Sciatic nerve (tissue), 2 donors: ENCODE measurements at regions not wholly inside any gene's neighbourhood (a gene's known extent, or its start where the extent isn't known, plus 50 kb on each side); places are given as distances from the start of the nearest gene placed in this dataset.

Experiments used
- ATAC-seq: fragments of 200-7000 bp; cut with Tn5 transposase; one replicate; pipeline ENCODE4 v1.9.1; 2020; ENCODE audit warnings: mild to moderate bottlenecking, moderate library complexity
- DNase-seq: peaks from one replicate; pipeline ENCODE4 v3.0.0-alpha.2; 2020; ENCODE audit warnings: low spot score
- intact Hi-C: fragments of 100-400 bp; cut with DNase I; formaldehyde crosslinking; loops from one replicate; pipeline ENCODE4 v1.14.2; 2022
- donor health status: DM: no; HTN: no; CAD: no.
- donor health status: DM: no; HTN: no; CAD: no.

GRCh38 chr5:26828294-26828693 is 210.1 kb downstream of the CDH9 start:
- intact Hi-C loops, result no loop called here
- ATAC-seq (no peak), DNase-seq (no peak)

GRCh38 chr5:26813235-26813634 is 225.2 kb downstream of the CDH9 start:
- ATAC-seq, result no peak
- intact Hi-C loops, result no loop called here
- DNase-seq, result no peak

GRCh38 chr5:26812714-26813113 is 225.7 kb downstream of the CDH9 start:
- intact Hi-C loops, result no loop called here
- DNase-seq (no peak), ATAC-seq (no peak)

- ATAC-seq, result peak; percentile 26
- intact Hi-C loops, result no loop called here
- DNase-seq, result no peak
These were observed 230.9 kb downstream of the CDH9 start for GRCh38 chr5:26807231-26808199.

- ATAC-seq, result no peak
- intact Hi-C loops, result no loop called here
- no peak for DNase-seq
These were observed 233.3 kb downstream of the CDH9 start for GRCh38 chr5:26805076-26805475.

GRCh38 chr5:26802944-26803343 is 235.4 kb downstream of the CDH9 start:
- DNase-seq, result no peak
- intact Hi-C loops, result no loop called here
- no peak for ATAC-seq

- no peak for ATAC-seq
- DNase-seq, result no peak
- intact Hi-C loops, result no loop called here
These were observed 247.0 kb downstream of the CDH9 start for GRCh38 chr5:26791433-26791832.

GRCh38 chr5:26791021-26791420 is 247.4 kb downstream of the CDH9 start:
- ATAC-seq (no peak), DNase-seq (no peak)
- intact Hi-C loops, result no loop called here

GRCh38 chr5:26763215-26763614 is 275.2 kb downstream of the CDH9 start:
- ATAC-seq (no peak), DNase-seq (no peak)
- intact Hi-C loops, result no loop called here

- intact Hi-C loops, result no loop called here
- no peak for ATAC-seq
- no peak for DNase-seq
These were observed 276.9 kb downstream of the CDH9 start for GRCh38 chr5:26761446-26761845.

- no peak for ATAC-seq
- intact Hi-C loops, result no loop called here
- no peak for DNase-seq
These were observed 277.3 kb downstream of the CDH9 start for GRCh38 chr5:26761045-26761444.

GRCh38 chr5:26757941-26758340 is 280.4 kb downstream of the CDH9 start:
- intact Hi-C loops, result no loop called here
- ATAC-seq (no peak), DNase-seq (no peak)

GRCh38 chr5:26749829-26750228 is 288.6 kb downstream of the CDH9 start:
- intact Hi-C loops, result no loop called here
- ATAC-seq (no peak), DNase-seq (no peak)

GRCh38 chr5:26740182-26740581 is 298.2 kb downstream of the CDH9 start:
- ATAC-seq (no peak), DNase-seq (no peak)
- intact Hi-C loops, result no loop called here

- intact Hi-C loops, result no loop called here
- no peak for ATAC-seq
- DNase-seq, result no peak
These were observed 300.8 kb downstream of the CDH9 start for GRCh38 chr5:26737348-26738265.

- intact Hi-C loops, result loop anchor here (5.0 kb wide), 1 partner anchor 1184 kb away; no protein-coding TSS in a partner anchor
- ATAC-seq (no peak), DNase-seq (no peak)
These were observed 310.5 kb downstream of the CDH9 start for GRCh38 chr5:26727916-26728315.

- ATAC-seq, result no peak
- DNase-seq, result no peak
- intact Hi-C loops, result no loop called here
These were observed 318.6 kb downstream of the CDH9 start for GRCh38 chr5:26719803-26720202.

- intact Hi-C loops, result no loop called here
- ATAC-seq (no peak), DNase-seq (no peak)
These were observed 337.5 kb downstream of the CDH9 start for GRCh38 chr5:26700759-26701384.

- no peak for ATAC-seq
- intact Hi-C loops, result no loop called here
- no peak for DNase-seq
These were observed 345.4 kb downstream of the CDH9 start for GRCh38 chr5:26692952-26693351.
